ENCODE measurements at regions not wholly inside any gene's neighbourhood (a gene's known extent, or its start where the extent isn't known, plus 50 kb on each side); places are given as distances from the start of the nearest gene placed in this dataset.

DNA sequence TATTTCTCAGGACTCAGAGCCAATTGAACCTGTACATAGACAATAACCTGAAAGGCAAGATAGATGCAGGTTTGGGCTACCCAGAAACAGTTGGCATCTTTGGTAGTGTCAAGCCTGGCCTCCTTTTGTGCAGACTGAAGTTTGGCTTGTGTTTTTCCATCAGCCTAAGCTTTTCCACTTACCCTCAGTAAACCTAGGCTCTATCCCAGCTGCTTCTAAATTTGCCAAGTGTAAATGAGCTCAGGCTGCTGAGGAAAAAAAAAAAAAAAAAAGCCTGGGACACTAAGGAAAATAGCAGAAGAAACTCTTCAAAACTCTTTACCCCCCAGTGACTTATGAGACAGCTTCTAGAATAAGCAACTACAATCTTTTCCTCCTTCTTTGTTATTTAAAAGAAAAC is 316.3 kb upstream of the SORCS1 start:
- Histone ChIP-seq H3K27ac (no peak overlapping the region), H3K9me3 (no peaks in the 10 kb centered on the region)

DNA sequence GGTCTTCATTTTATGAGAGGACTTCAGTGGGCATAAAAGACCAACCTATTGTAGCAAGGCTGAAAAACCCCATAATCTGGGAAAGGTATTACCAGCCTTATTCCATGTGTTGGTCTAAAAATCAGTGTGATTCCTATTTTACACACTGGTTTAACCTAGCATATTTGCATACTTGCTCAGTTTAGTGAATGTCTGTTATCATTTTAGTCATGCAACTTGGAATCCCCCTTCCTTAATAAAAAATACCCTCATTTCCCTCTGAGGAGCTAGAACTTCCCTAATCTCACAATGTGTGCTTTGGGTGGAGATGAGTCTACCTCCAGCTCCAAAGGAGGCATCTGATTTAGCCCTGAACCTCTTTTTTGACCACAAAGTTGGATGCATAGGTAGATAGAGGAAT is 312.8 kb upstream of the SORCS1 start:
- ATAC-seq (ENCODE audit: low FRiP score in 2 of 2) (no peak), DNase-seq (no peak)
- H3K9me3 ChIP-seq = no peaks in the 10 kb centered on the region
- no peaks in the 10 kb centered on the region for H3K36me3 ChIP-seq
- no peak overlapping the region for H3K4me3 ChIP-seq
- H3K27me3 ChIP-seq = no peaks in the 10 kb centered on the region
- no peaks in the 10 kb centered on the region for H3K4me1 ChIP-seq
- TF ChIP-seq POLR2AphosphoS5 (IDR thresholded peaks at IDR 0.05) (no peak), EP300 (IDR thresholded peaks at IDR 0.05) (no peak), POLR2A (IDR thresholded peaks at IDR 0.05) (no peak)
- TF ChIP-seq, protein P1, sequence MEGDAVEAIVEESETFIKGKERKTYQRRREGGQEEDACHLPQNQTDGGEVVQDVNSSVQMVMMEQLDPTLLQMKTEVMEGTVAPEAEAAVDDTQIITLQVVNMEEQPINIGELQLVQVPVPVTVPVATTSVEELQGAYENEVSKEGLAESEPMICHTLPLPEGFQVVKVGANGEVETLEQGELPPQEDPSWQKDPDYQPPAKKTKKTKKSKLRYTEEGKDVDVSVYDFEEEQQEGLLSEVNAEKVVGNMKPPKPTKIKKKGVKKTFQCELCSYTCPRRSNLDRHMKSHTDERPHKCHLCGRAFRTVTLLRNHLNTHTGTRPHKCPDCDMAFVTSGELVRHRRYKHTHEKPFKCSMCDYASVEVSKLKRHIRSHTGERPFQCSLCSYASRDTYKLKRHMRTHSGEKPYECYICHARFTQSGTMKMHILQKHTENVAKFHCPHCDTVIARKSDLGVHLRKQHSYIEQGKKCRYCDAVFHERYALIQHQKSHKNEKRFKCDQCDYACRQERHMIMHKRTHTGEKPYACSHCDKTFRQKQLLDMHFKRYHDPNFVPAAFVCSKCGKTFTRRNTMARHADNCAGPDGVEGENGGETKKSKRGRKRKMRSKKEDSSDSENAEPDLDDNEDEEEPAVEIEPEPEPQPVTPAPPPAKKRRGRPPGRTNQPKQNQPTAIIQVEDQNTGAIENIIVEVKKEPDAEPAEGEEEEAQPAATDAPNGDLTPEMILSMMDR (IDR thresholded peaks at IDR 0.05) = no peak
- no peak overlapping the region for H3K27ac ChIP-seq

More for the DNA sequence above, 316.3 kb upstream of the SORCS1 start:
- H3K27me3 ChIP-seq = no peaks in the 10 kb centered on the region
- TF ChIP-seq POLR2AphosphoS5 (IDR thresholded peaks at IDR 0.05) (no peak), EP300 (IDR thresholded peaks at IDR 0.05) (no peak), POLR2A (IDR thresholded peaks at IDR 0.05) (no peak)
- TF ChIP-seq, protein P1 (IDR thresholded peaks at IDR 0.05) = no peak
- ATAC-seq (ENCODE audit: low FRiP score in 2 of 2) (no peak), DNase-seq (no peak)
- no peaks in the 10 kb centered on the region for H3K4me1 ChIP-seq
- no peak overlapping the region for H3K4me3 ChIP-seq
- no peaks in the 10 kb centered on the region for H3K36me3 ChIP-seq

DNA sequence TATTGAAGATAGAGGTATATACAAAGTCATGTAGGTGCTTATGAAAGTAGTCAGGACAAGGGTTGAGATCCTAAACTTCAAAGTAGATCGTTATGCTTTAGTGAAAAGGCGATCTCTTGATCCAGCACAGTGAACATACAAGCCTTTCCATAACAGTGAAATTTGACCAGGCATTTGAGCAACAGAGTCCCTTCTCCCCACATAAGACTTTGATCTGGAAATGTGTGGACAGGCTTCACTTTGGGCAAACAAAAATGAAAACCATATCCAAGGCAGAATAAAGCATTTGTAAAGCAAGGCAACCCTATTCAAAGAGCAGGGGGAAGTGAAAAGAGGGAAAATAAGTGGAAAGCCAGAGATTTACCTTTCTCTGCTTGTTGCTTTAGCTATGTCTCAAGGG is 311.9 kb upstream of the SORCS1 start:
- TF ChIP-seq POLR2AphosphoS5 (IDR thresholded peaks at IDR 0.05) (no peak), EP300 (IDR thresholded peaks at IDR 0.05) (no peak), POLR2A (IDR thresholded peaks at IDR 0.05) (no peak)
- TF ChIP-seq, protein P1 (IDR thresholded peaks at IDR 0.05) = no peak

DNA sequence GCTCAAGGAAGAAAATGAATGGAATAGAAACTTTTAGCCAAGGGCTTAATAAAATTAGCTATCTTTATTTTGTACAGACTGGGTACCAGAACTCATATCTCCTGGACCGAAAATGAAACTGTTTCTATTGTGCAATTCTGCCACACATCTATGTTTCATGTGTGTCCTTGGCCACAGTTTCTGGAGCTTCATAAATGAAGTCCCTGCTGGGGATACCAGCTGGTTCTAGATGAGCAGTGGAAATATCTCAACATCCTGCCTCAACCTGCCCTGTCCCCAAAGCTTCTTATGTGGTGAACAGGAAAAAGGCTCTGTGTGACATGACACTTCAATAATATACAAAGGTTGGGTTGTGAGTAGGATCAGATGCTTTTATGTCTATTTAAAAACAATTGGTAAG is 310.1 kb upstream of the SORCS1 start:
- H3K27me3 ChIP-seq = no peaks in the 10 kb centered on the region
- no peak for TF ChIP-seq POLR2A (IDR thresholded peaks at IDR 0.05)
- TF ChIP-seq, protein P1 (IDR thresholded peaks at IDR 0.05) = no peak
- no peak for TF ChIP-seq EP300 (IDR thresholded peaks at IDR 0.05)
- TF ChIP-seq POLR2AphosphoS5 (IDR thresholded peaks at IDR 0.05) = no peak
- no peak overlapping the region for H3K27ac ChIP-seq
- H3K4me1 ChIP-seq = no peaks in the 10 kb centered on the region
- ATAC-seq (ENCODE audit: low FRiP score in 2 of 2) (no peak), DNase-seq (no peak)
- WGBS, 2 donors = 81 to 100% methylated on average over 1 of the region's 1 CpG
- H3K4me3 ChIP-seq = no peak overlapping the region
- no peaks in the 10 kb centered on the region for H3K9me3 ChIP-seq
- no peaks in the 10 kb centered on the region for H3K36me3 ChIP-seq

More for the DNA sequence above, 311.9 kb upstream of the SORCS1 start:
- H3K27me3 ChIP-seq = no peaks in the 10 kb centered on the region
- no peaks in the 10 kb centered on the region for H3K9me3 ChIP-seq
- no peaks in the 10 kb centered on the region for H3K36me3 ChIP-seq
- DNase-seq (no peak), ATAC-seq (ENCODE audit: low FRiP score in 2 of 2) (no peak)
- H3K27ac ChIP-seq = no peak overlapping the region
- no peaks in the 10 kb centered on the region for H3K4me1 ChIP-seq
- WGBS, 2 donors = 56 to 66% methylated on average over 2 of the region's 2 CpGs
- H3K4me3 ChIP-seq = no peak overlapping the region

DNA sequence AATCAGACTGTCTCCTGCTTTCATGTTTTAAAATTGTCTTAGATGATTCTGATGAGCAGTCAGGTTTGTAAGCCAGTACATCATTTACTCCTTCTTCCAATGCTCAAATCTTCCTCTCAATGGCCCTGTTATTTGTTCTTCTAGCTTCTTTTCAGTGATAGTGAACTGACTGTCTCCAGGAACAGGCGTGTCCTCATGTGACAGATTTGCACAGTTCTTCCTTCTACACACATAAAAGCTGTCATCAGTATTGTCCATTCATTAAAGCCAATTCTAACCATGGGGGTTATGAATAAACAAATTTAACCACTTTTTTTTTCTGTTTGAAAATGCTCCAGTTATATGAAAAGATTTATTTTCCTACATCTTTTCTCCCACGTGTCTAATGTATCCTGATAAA is 308.7 kb upstream of the SORCS1 start:
- no peak for TF ChIP-seq EP300 (IDR thresholded peaks at IDR 0.05)
- DNase-seq (no peak), ATAC-seq (ENCODE audit: low FRiP score in 2 of 2) (no peak)
- Histone ChIP-seq H3K27ac (no peak overlapping the region), H3K4me3 (no peak overlapping the region), H3K36me3 (no peaks in the 10 kb centered on the region), H3K9me3 (no peaks in the 10 kb centered on the region), H3K27me3 (no peaks in the 10 kb centered on the region), H3K4me1 (no peaks in the 10 kb centered on the region)
- 64 to 71% methylated on average over 2 of the region's 2 CpGs for WGBS, 2 donors

Measured in upper lobe of left lung (tissue), 6 donors.